ENCODE measurements at regions not wholly inside any gene's neighbourhood (a gene's known extent, or its start where the extent isn't known, plus 50 kb on each side); places are given as distances from the start of the nearest gene placed in this dataset.

- peaks cover 5% of the 10 kb centered on the region for H3K9me3 Mint-ChIP-seq
- ChIA-PET CTCF (no interaction called here), POLR2A (no interaction called here)
- H3K27me3 Mint-ChIP-seq: no peaks in the 10 kb centered on the region
- no peak for DNase-seq
- H3K4me1 Mint-ChIP-seq: no peaks in the 10 kb centered on the region
- no peak overlapping the region for H3K27ac Mint-ChIP-seq
- no peak overlapping the region for H3K4me3 Mint-ChIP-seq
- no peaks in the 10 kb centered on the region for H3K36me3 Mint-ChIP-seq (ENCODE audit: low read depth)
Observed at GRCh38 chr13:37216331-37216730, 110.9 kb upstream of the CSNK1A1L start.

DNA sequence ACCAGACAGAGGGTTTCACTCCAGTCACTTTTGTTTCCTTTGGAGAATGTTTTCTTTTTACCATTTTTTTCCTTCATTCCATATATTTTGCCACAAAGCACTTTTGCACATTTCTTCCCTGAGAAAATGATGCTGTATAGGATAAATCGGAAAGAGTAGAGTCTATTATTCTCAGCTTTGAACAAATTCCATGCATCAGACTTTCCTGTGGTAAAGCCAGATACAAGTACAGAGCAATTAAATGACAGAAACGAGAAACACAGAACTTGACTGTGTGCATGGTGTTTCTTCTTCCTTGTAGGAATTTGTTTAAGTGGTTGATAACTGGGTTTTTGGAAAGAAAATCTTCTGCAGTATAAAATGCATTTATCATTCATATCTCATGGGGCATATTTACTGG, 107.4 kb upstream of the CSNK1A1L start:
- H3K9me3 Mint-ChIP-seq: peaks cover 5% of the 10 kb centered on the region
- ChIA-PET CTCF (no interaction called here), POLR2A (no interaction called here)
- DNase-seq: no peak
- no peak overlapping the region for H3K27ac Mint-ChIP-seq
- H3K4me1 Mint-ChIP-seq: no peaks in the 10 kb centered on the region
- no peaks in the 10 kb centered on the region for H3K36me3 Mint-ChIP-seq (ENCODE audit: low read depth)
- no peaks in the 10 kb centered on the region for H3K27me3 Mint-ChIP-seq
- H3K4me3 Mint-ChIP-seq: no peak overlapping the region

GRCh38 chr13:37211487-37211886, 106.0 kb upstream of the CSNK1A1L start:
- no peak overlapping the region for H3K27ac Mint-ChIP-seq
- no peak for DNase-seq
- H3K4me3 Mint-ChIP-seq: no peak overlapping the region
- no peaks in the 10 kb centered on the region for H3K4me1 Mint-ChIP-seq
- H3K27me3 Mint-ChIP-seq: no peaks in the 10 kb centered on the region
- peaks cover 5% of the 10 kb centered on the region for H3K9me3 Mint-ChIP-seq
- ChIA-PET CTCF (no interaction called here), POLR2A (no interaction called here)
- no peaks in the 10 kb centered on the region for H3K36me3 Mint-ChIP-seq (ENCODE audit: low read depth)

DNA sequence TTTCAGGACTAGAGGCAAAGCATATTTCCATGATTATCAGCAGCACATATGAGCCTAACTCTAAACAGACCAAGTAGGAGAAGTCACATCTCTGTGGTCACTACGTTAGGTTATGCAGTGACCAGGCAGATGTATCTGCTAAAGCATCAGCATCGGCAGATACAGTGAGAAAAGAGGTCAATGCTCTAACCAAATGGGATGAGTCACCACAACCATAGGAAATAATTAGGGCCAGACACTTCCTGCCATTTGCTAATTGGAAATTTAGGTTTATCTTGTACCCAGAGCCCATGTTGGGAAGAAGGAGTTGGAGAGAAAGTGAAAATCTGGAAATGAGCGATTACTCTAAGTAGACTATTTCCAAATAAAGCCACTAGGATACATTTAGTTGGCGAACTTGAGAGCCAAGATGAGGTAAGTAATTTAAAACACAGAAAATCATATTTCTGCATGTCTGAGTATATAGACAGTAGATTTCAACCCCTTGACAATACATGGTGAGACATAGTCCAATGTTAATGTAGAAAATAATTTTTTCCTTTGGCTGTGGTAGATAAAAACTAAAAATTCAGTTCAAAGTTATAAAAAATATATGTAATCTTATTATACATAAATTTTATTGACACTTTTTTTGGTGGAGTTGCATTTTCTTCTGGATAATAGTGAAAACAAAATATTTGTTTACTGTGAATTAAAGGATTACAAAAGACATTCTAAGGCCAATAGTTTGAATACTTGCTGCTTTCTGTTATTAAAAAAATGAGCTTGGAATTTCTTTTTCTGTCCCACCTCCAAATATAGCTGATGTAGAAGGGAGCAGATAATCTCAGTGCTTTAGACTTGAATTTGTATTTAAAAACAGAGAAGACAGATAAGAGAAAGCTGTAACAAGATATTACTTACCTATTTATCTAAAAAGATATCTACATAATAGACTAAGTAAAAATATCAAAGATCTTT, 104.4 kb upstream of the CSNK1A1L start:
- ChIA-PET POLR2A (no interaction called here), CTCF (no interaction called here)
- Mint-ChIP-seq H3K36me3 (ENCODE audit: low read depth) (no peaks in the 10 kb centered on the region), H3K27ac (no peak overlapping the region), H3K9me3 (peaks cover 4% of the 10 kb centered on the region), H3K4me1 (no peaks in the 10 kb centered on the region), H3K4me3 (no peak overlapping the region), H3K27me3 (no peaks in the 10 kb centered on the region)
- DNase-seq: no peak

DNA sequence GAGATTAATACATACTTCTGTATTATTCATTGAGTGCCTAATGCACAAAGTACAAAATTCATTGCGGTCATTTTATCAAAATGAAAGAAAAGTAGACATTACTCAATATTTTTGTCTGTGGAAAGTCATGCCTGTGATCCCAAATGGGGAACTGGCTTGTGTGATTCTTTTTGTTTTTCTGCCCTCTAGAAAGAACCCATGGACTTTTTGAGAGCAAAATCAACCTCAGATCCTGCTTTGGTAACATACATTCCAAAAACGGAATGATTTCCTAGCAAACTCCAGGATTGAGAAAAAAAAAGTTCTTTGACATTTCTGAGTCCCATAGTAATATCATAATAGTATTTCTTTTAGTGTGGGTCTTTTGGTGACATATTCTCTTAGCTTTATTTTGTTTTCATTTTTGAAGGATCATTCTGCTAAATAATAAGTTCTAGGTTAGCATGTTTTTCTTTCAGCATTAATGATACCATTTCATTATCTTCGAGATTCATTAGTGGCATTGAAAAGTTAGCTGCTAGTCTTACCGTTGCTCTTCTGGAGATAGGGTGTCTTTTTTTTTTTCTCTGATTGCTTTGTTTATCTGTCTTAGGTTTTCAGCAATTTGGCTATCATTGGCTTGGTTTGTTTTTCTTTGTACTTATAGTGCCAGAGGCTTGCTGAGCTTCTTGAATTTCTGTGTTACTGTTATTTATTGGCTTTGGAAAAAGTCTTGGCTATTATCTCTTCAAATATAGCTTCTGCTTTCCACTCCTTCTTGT, 102.4 kb upstream of the CSNK1A1L start:
- POLR2A ChIA-PET: no interaction called here
- DNase-seq: no peak
- Mint-ChIP-seq H3K36me3 (ENCODE audit: low read depth) (no peaks in the 10 kb centered on the region), H3K4me1 (no peaks in the 10 kb centered on the region), H3K4me3 (no peak overlapping the region), H3K27ac (no peak overlapping the region), H3K27me3 (no peaks in the 10 kb centered on the region), H3K9me3 (peaks cover 2% of the 10 kb centered on the region)
- CTCF ChIA-PET: no interaction called here

- ChIA-PET POLR2A (no interaction called here), CTCF (no interaction called here)
- Mint-ChIP-seq H3K27ac (no peak overlapping the region), H3K27me3 (no peaks in the 10 kb centered on the region), H3K4me3 (no peak overlapping the region), H3K9me3 (peaks cover 2% of the 10 kb centered on the region), H3K36me3 (ENCODE audit: low read depth) (no peaks in the 10 kb centered on the region), H3K4me1 (no peaks in the 10 kb centered on the region)
- DNase-seq: no peak
Observed at GRCh38 chr13:37202264-37202663, 96.8 kb upstream of the CSNK1A1L start.

GRCh38 chr13:37201081-37201480, 95.6 kb upstream of the CSNK1A1L start:
- Mint-ChIP-seq H3K4me1 (no peaks in the 10 kb centered on the region), H3K9me3 (peaks cover 1% of the 10 kb centered on the region), H3K4me3 (no peak overlapping the region), H3K27me3 (no peaks in the 10 kb centered on the region), H3K36me3 (ENCODE audit: low read depth) (no peaks in the 10 kb centered on the region), H3K27ac (no peak overlapping the region)
- DNase-seq: no peak
- CTCF ChIA-PET: no interaction called here
- POLR2A ChIA-PET: no interaction called here

DNA sequence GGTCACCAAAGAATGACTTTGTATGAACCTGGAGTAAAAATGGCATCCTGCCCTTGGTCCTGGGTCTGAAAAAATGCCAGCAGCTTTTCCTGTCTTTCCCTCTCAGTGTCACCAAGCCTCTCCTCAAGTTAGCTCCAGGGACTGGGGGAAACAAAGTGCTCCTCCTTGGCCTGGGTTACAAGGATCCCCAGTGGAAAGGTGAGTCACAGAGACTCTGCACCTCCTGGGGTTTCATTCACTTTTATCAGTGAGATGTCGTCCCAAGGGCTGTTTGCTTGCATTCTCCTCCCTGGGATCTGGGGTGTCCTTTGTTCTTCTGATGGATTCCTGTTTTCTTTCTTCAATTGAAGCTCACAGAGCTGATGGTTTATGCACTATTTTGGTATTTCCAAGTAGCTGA, 93.2 kb upstream of the CSNK1A1L start:
- Mint-ChIP-seq H3K27ac (no peak overlapping the region), H3K4me3 (no peak overlapping the region), H3K36me3 (ENCODE audit: low read depth) (no peaks in the 10 kb centered on the region), H3K27me3 (no peaks in the 10 kb centered on the region), H3K9me3 (no peaks in the 10 kb centered on the region), H3K4me1 (no peaks in the 10 kb centered on the region)
- CTCF ChIA-PET: no interaction called here
- no peak for DNase-seq
- POLR2A ChIA-PET: no interaction called here

GRCh38 chr13:37195621-37196020, 90.2 kb upstream of the CSNK1A1L start:
- H3K36me3 Mint-ChIP-seq (ENCODE audit: low read depth): no peaks in the 10 kb centered on the region
- H3K27me3 Mint-ChIP-seq: no peaks in the 10 kb centered on the region
- H3K27ac Mint-ChIP-seq: no peak overlapping the region
- no peak overlapping the region for H3K4me3 Mint-ChIP-seq
- no peaks in the 10 kb centered on the region for H3K4me1 Mint-ChIP-seq
- POLR2A ChIA-PET: no interaction called here
- H3K9me3 Mint-ChIP-seq: no peaks in the 10 kb centered on the region
- no peak for DNase-seq
- CTCF ChIA-PET: no interaction called here

DNA sequence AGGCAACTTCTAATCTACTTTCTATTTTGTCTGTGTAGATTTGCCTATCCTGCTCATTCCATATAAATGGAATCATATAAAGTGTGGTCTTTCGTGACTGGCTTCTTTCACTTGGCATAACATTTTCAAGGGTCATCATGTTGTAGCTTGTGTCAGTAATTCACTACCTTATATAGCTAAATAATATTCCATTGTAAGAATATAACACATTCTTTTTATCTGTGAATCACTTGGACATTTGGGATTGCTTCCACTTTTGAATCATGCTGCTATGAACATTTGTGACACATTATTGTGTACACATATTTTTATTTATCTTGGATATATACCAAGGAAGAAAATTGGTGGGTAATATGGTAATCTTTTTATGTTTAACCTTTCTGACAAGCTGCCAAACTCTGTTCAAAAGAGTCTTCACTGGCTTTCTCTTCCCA, 89.0 kb upstream of the CSNK1A1L start:
- no peaks in the 10 kb centered on the region for H3K4me1 Mint-ChIP-seq
- no peak overlapping the region for H3K27ac Mint-ChIP-seq
- H3K36me3 Mint-ChIP-seq (ENCODE audit: low read depth): no peaks in the 10 kb centered on the region
- H3K27me3 Mint-ChIP-seq: no peaks in the 10 kb centered on the region
- no peak for DNase-seq
- H3K9me3 Mint-ChIP-seq: no peaks in the 10 kb centered on the region
- ChIA-PET POLR2A (no interaction called here), CTCF (no interaction called here)
- no peak overlapping the region for H3K4me3 Mint-ChIP-seq

DNA sequence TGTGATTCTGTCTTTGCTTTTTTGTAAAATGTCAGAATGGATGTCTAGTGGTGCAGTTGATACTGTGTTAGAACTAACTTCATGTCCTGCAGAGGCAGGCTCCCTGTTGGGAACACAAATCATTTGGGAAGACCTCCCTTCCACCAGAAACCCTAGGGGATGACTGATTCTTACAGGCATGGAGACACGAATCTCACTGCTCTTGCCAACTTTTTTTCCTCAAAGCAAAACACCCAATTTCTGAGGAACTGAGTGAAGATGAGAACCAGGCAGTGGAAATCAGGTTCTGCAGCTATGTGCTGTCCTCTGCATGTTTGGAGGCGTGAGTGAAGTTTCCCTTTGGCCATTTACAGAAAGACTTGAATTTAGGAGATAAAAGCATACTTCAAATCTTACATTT, 87.5 kb upstream of the CSNK1A1L start:
- Mint-ChIP-seq H3K4me3 (no peak overlapping the region), H3K4me1 (no peaks in the 10 kb centered on the region), H3K9me3 (no peaks in the 10 kb centered on the region), H3K36me3 (ENCODE audit: low read depth) (no peaks in the 10 kb centered on the region), H3K27ac (no peak overlapping the region), H3K27me3 (no peaks in the 10 kb centered on the region)
- ChIA-PET CTCF (no interaction called here), POLR2A (no interaction called here)
- no peak for DNase-seq

GRCh38 chr13:37187621-37188020, 82.2 kb upstream of the CSNK1A1L start:
- H3K27ac Mint-ChIP-seq: no peak overlapping the region
- CTCF ChIA-PET: no interaction called here
- H3K36me3 Mint-ChIP-seq (ENCODE audit: low read depth): no peaks in the 10 kb centered on the region
- H3K27me3 Mint-ChIP-seq: no peaks in the 10 kb centered on the region
- no peak overlapping the region for H3K4me3 Mint-ChIP-seq
- H3K9me3 Mint-ChIP-seq: no peaks in the 10 kb centered on the region
- DNase-seq: no peak
- POLR2A ChIA-PET: no interaction called here
- no peaks in the 10 kb centered on the region for H3K4me1 Mint-ChIP-seq

DNA sequence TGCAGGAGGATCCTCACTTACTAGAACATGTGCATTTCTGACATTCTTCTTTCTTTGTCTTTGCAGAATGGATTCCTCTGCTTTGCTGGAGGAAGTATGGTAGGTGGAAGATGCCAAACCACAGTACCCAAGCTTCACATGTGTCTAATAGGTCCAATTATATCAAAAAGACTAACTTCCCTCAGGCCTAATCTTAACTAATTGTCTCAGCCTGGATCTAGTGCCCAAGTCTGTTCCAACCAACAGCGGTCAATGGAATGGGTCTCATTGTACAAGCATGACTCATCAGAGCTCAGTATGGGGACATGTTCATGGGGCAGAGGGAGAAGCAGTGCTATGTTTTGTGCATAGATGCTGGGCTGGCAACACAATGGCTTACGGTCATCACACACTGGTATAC, 81.6 kb upstream of the CSNK1A1L start:
- Mint-ChIP-seq H3K27me3 (no peaks in the 10 kb centered on the region), H3K4me1 (no peaks in the 10 kb centered on the region)
- POLR2A ChIA-PET: no interaction called here

DNA sequence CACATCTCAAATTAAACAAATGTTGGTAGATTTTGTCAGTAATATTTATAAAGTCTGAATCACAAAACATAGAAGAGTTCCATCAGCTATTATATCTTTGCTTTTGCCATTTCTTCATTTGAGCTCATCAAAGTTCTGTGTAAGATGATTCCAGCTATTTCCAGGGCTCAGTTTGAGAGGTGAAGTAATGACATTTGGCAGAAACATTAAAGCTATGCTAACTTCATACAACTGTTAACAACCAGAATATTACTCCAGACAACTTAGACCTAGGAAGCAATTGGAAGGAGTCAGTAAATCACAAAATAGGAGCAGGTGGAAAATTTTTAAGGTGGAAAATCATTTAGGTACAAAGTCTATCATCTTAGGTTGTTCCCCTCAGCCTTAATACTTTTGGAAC, 76.2 kb upstream of the CSNK1A1L start:
- ChIA-PET CTCF (no interaction called here), POLR2A (no interaction called here)
- no peaks in the 10 kb centered on the region for H3K36me3 Mint-ChIP-seq (ENCODE audit: low read depth)
- H3K9me3 Mint-ChIP-seq: no peaks in the 10 kb centered on the region
- H3K27me3 Mint-ChIP-seq: no peaks in the 10 kb centered on the region
- no peak overlapping the region for H3K4me3 Mint-ChIP-seq
- H3K27ac Mint-ChIP-seq: no peak overlapping the region
- DNase-seq: no peak
- no peaks in the 10 kb centered on the region for H3K4me1 Mint-ChIP-seq

More for the DNA sequence above, 81.6 kb upstream of the CSNK1A1L start:
- no peak for DNase-seq
- Mint-ChIP-seq H3K27ac (no peak overlapping the region), H3K36me3 (ENCODE audit: low read depth) (no peaks in the 10 kb centered on the region), H3K9me3 (no peaks in the 10 kb centered on the region), H3K4me3 (no peak overlapping the region)
- CTCF ChIA-PET: no interaction called here
